ENCODE measurements at regions not wholly inside any gene's neighbourhood (a gene's known extent, or its start where the extent isn't known, plus 50 kb on each side); places are given as distances from the start of the nearest gene placed in this dataset.
"Not testable (repeated sequence)": the region's sequence is repeated elsewhere in the genome, so short reads cannot be mapped to it uniquely, and the experiment has no call there.

- H3K9me3 Mint-ChIP-seq; H3K4me3 Mint-ChIP-seq; H3K27ac Mint-ChIP-seq; H3K27me3 Mint-ChIP-seq; H3K36me3 Mint-ChIP-seq; H3K27me3 ChIP-seq (ENCODE audit: insufficient read depth, low read length, poor library complexity, severe bottlenecking); POLR2A ChIA-PET; H3K9me3 ChIP-seq (ENCODE audit: low read length); H3K4me1 Mint-ChIP-seq; H3K4me1 ChIP-seq (ENCODE audit: insufficient read depth, low read length); H3K36me3 ChIP-seq (ENCODE audit: insufficient read depth, low read length); H3K4me3 ChIP-seq (ENCODE audit: low read length); DNase-seq; CTCF ChIA-PET; H3K27ac ChIP-seq (ENCODE audit: low read depth, low read length): not testable (repeated sequence)
Measured at GRCh38 chr2:87643165-87643564, 104.7 kb upstream of the PLGLB2 start.

GRCh38 chr2:87647737-87648498, 100.0 kb upstream of the PLGLB2 start:
- H3K27ac ChIP-seq (ENCODE audit: low read depth, low read length); H3K4me3 Mint-ChIP-seq; H3K4me1 ChIP-seq (ENCODE audit: insufficient read depth, low read length); H3K4me3 ChIP-seq (ENCODE audit: low read length); H3K9me3 ChIP-seq (ENCODE audit: low read length); H3K36me3 Mint-ChIP-seq; H3K36me3 ChIP-seq (ENCODE audit: insufficient read depth, low read length); CTCF ChIA-PET; H3K27ac Mint-ChIP-seq; DNase-seq; H3K27me3 Mint-ChIP-seq; H3K9me3 Mint-ChIP-seq; H3K4me1 Mint-ChIP-seq; H3K27me3 ChIP-seq (ENCODE audit: insufficient read depth, low read length, poor library complexity, severe bottlenecking); POLR2A ChIA-PET: not testable (repeated sequence)

- H3K4me3 ChIP-seq (ENCODE audit: low read length); H3K9me3 Mint-ChIP-seq; H3K9me3 ChIP-seq (ENCODE audit: low read length); H3K36me3 Mint-ChIP-seq; H3K4me1 ChIP-seq (ENCODE audit: insufficient read depth, low read length); POLR2A ChIA-PET; H3K27me3 ChIP-seq (ENCODE audit: insufficient read depth, low read length, poor library complexity, severe bottlenecking); H3K27ac Mint-ChIP-seq; H3K27me3 Mint-ChIP-seq; H3K4me1 Mint-ChIP-seq; CTCF ChIA-PET; H3K27ac ChIP-seq (ENCODE audit: low read depth, low read length); H3K36me3 ChIP-seq (ENCODE audit: insufficient read depth, low read length); DNase-seq; H3K4me3 Mint-ChIP-seq: not testable (repeated sequence)
Measured at GRCh38 chr2:87648815-87649214, 99.1 kb upstream of the PLGLB2 start.

GRCh38 chr2:87649871-87650270, 98.0 kb upstream of the PLGLB2 start:
- H3K9me3 ChIP-seq (ENCODE audit: low read length); CTCF ChIA-PET; POLR2A ChIA-PET; DNase-seq; H3K9me3 Mint-ChIP-seq; H3K27me3 ChIP-seq (ENCODE audit: insufficient read depth, low read length, poor library complexity, severe bottlenecking); H3K4me3 ChIP-seq (ENCODE audit: low read length); H3K4me1 ChIP-seq (ENCODE audit: insufficient read depth, low read length); H3K4me3 Mint-ChIP-seq; H3K36me3 Mint-ChIP-seq; H3K27me3 Mint-ChIP-seq; H3K4me1 Mint-ChIP-seq; H3K36me3 ChIP-seq (ENCODE audit: insufficient read depth, low read length); H3K27ac ChIP-seq (ENCODE audit: low read depth, low read length); H3K27ac Mint-ChIP-seq: not testable (repeated sequence)

DNA sequence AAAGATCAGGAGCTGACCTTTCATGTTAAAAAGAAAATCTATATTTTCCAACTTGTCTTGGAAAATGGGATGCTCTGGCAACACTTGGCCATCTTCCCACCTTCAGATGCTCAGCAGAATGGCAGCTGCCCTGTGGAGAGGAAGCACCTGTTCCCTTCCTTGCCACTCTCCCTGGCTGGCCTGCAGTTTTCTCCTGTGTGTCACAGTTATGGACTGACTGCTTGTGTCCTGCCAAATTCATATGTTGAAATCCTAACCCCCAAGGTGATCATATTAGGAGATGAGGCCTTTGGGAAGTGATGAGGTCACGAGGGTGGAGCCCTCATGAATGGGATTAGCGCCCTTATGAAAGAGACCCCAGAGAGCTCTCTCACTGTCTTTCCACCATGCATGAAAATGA, 97.0 kb upstream of the PLGLB2 start:
- POLR2A ChIA-PET; H3K4me3 Mint-ChIP-seq; H3K27me3 ChIP-seq (ENCODE audit: insufficient read depth, low read length, poor library complexity, severe bottlenecking); H3K4me1 ChIP-seq (ENCODE audit: insufficient read depth, low read length); DNase-seq; CTCF ChIA-PET; H3K9me3 Mint-ChIP-seq; H3K36me3 ChIP-seq (ENCODE audit: insufficient read depth, low read length); H3K4me3 ChIP-seq (ENCODE audit: low read length); H3K4me1 Mint-ChIP-seq; H3K27me3 Mint-ChIP-seq; H3K9me3 ChIP-seq (ENCODE audit: low read length); H3K27ac ChIP-seq (ENCODE audit: low read depth, low read length); H3K36me3 Mint-ChIP-seq; H3K27ac Mint-ChIP-seq: not testable (repeated sequence)

DNA sequence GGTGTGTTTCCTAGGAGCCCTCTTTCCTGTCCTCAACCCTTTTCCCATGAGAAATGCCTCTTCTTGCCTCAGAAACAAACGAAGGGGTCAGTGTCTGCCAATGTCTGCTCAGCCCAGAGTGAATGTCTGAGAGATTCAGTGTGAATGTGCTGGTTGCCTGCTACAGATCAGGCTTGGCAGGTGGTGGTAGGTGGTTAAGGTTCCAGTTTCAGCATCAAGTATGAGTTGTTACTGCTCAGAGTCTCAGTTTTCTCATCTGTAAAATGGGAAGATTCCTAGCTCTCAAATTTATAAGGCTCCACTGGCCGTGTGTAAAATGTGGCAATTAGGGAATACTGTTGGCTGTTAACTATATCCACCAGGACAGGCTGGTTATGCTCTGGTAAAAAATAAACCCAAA, 96.3 kb upstream of the PLGLB2 start:
- H3K27me3 Mint-ChIP-seq; H3K4me3 Mint-ChIP-seq; H3K4me1 Mint-ChIP-seq; H3K27me3 ChIP-seq (ENCODE audit: insufficient read depth, low read length, poor library complexity, severe bottlenecking); H3K27ac Mint-ChIP-seq; POLR2A ChIA-PET; H3K27ac ChIP-seq (ENCODE audit: low read depth, low read length); DNase-seq; H3K4me3 ChIP-seq (ENCODE audit: low read length); H3K9me3 ChIP-seq (ENCODE audit: low read length); H3K9me3 Mint-ChIP-seq; CTCF ChIA-PET; H3K36me3 ChIP-seq (ENCODE audit: insufficient read depth, low read length); H3K36me3 Mint-ChIP-seq; H3K4me1 ChIP-seq (ENCODE audit: insufficient read depth, low read length): not testable (repeated sequence)

DNA sequence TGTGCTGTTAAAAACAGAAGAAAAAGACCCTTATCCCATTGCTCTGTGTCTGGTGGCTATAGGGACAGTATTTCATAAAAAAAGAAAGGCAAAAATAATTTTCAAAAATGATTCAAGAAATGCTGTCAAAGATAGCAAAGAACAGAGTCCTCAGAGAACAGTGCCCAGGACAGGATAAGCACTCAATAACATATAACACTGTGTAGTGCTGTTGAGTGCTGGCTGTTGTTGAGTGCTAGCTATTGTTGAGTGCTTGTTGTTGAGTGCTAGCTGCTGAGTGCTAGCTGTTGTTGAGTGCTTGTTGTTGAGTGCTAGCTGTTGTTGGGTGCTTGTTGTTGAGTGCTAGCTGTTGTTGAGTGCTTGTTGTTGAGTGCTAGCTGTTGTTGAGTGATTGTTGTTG, 94.5 kb upstream of the PLGLB2 start:
- H3K27me3 ChIP-seq (ENCODE audit: insufficient read depth, low read length, poor library complexity, severe bottlenecking); H3K4me1 Mint-ChIP-seq; CTCF ChIA-PET; DNase-seq; H3K4me1 ChIP-seq (ENCODE audit: insufficient read depth, low read length); H3K4me3 Mint-ChIP-seq; H3K4me3 ChIP-seq (ENCODE audit: low read length); POLR2A ChIA-PET; H3K36me3 ChIP-seq (ENCODE audit: insufficient read depth, low read length); H3K9me3 ChIP-seq (ENCODE audit: low read length); H3K36me3 Mint-ChIP-seq; H3K9me3 Mint-ChIP-seq; H3K27ac Mint-ChIP-seq; H3K27ac ChIP-seq (ENCODE audit: low read depth, low read length); H3K27me3 Mint-ChIP-seq: not testable (repeated sequence)

DNA sequence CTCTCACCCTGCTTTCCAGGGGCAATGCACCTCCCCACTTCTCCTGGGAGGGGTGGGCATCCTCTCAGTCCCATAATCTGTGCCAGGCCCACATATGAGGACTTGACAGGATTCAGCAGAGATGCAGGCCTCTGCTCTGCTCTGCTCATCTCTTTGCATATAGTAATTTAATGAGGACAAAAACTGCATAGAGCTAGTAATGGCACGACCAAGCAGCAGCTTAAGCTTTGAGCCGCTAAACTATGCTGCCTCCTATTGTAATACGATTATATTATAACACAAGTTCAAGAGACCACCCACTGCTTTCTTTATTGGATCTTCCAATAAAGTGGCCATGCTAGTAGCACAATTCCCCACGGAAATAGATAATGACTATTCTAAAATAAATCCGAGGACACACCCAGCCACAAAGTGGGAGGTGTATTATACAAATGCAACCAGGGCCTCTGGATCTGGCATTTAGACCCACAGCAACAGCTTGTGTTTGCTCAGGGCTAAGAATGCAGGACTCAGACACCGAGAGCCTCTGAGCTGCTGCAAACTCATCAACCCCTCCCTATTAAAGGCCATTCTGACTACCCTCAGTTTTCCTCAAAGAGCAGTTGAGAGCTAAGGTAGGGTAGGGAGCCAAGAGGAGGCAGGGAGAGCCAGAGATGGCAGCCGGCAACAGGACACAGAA, 93.6 kb upstream of the PLGLB2 start:
- H3K36me3 ChIP-seq (ENCODE audit: insufficient read depth, low read length); H3K27me3 ChIP-seq (ENCODE audit: insufficient read depth, low read length, poor library complexity, severe bottlenecking); DNase-seq; H3K9me3 Mint-ChIP-seq; H3K27ac ChIP-seq (ENCODE audit: low read depth, low read length); H3K4me1 ChIP-seq (ENCODE audit: insufficient read depth, low read length); CTCF ChIA-PET; H3K27ac Mint-ChIP-seq; H3K4me3 Mint-ChIP-seq; H3K9me3 ChIP-seq (ENCODE audit: low read length); H3K4me3 ChIP-seq (ENCODE audit: low read length); H3K27me3 Mint-ChIP-seq; H3K4me1 Mint-ChIP-seq; H3K36me3 Mint-ChIP-seq; POLR2A ChIA-PET: not testable (repeated sequence)

- H3K4me1 Mint-ChIP-seq = not testable (repeated sequence)
Measured at GRCh38 chr2:87657915-87658314, 90.0 kb upstream of the PLGLB2 start.

More at GRCh38 chr2:87657915-87658314, 90.0 kb upstream of the PLGLB2 start:
- H3K36me3 ChIP-seq (ENCODE audit: insufficient read depth, low read length); POLR2A ChIA-PET; H3K4me1 ChIP-seq (ENCODE audit: insufficient read depth, low read length); H3K27ac Mint-ChIP-seq; H3K4me3 ChIP-seq (ENCODE audit: low read length); CTCF ChIA-PET; H3K9me3 Mint-ChIP-seq; DNase-seq; H3K27me3 Mint-ChIP-seq; H3K4me3 Mint-ChIP-seq; H3K9me3 ChIP-seq (ENCODE audit: low read length); H3K27me3 ChIP-seq (ENCODE audit: insufficient read depth, low read length, poor library complexity, severe bottlenecking); H3K36me3 Mint-ChIP-seq; H3K27ac ChIP-seq (ENCODE audit: low read depth, low read length): not testable (repeated sequence)
